Breast epithelium (tissue), 4 donors: ENCODE measurements at regions not wholly inside any gene's neighbourhood (a gene's known extent, or its start where the extent isn't known, plus 50 kb on each side); places are given as distances from the start of the nearest gene placed in this dataset.

Experiments used
- DNase-seq, 2 donors: peaks; one replicate each; pipeline ENCODE4 v3.0.0-alpha.2; 2019; ENCODE audit warnings: low spot score in 2 of 2
- H3K27ac ChIP-seq, 2 donors: fragments of 200-600 bp; sonication (generic) in 1 of 2; one replicate each; pipeline ENCODE4 v1.5.1; 2016 to 2019; ENCODE audit warnings: mild to moderate bottlenecking in 1 of 2
- H3K27me3 ChIP-seq, 2 donors: fragments of 200-600 bp; sonication (generic) in 1 of 2; one replicate each; pipeline versions ENCODE4 v1.5.1 to v1.6.0; 2017 to 2019; ENCODE audit warnings: control low read depth in 1 of 2, mild to moderate bottlenecking in 1 of 2
- H3K36me3 ChIP-seq: fragments of 200-600 bp; one replicate; pipeline ENCODE4 v1.5.1; 2019
- H3K4me1 ChIP-seq, 2 donors: fragments of 200-600 bp; sonication (generic); one replicate each; pipeline ENCODE4 v1.5.1; 2016 to 2019; ENCODE audit warnings: control low read depth in 1 of 2
- H3K4me3 ChIP-seq, 3 donors: fragments of 200-600 bp; sonication (generic); 1 replicate in 2 of 3; 2 replicates in 1 of 3; pipeline ENCODE4 v1.5.1; 2016 to 2019; ENCODE audit warnings: mild to moderate bottlenecking in 3 of 3, moderate library complexity in 2 of 3
- H3K9me3 ChIP-seq, 2 donors: fragments of 200-600 bp; sonication (generic) in 1 of 2; one replicate each; pipeline ENCODE4 v1.5.1; 2016 to 2019; ENCODE audit warnings: control low read depth in 1 of 2
- CTCF ChIP-seq, 3 donors: fragments of 450-650 bp; IDR thresholded peaks; one replicate each; pipeline ENCODE4 v1.5.1; 2016 to 2017; ENCODE audit warnings: antibody characterized with exemption in 3 of 3, mild to moderate bottlenecking in 3 of 3, moderate library complexity in 3 of 3
- POLR2A ChIP-seq: fragments of 450-650 bp; IDR thresholded peaks from one replicate; pipeline ENCODE4 v1.6.1; 2016; ENCODE audit warnings: antibody characterized with exemption, mild to moderate bottlenecking, moderate library complexity
- POLR2AphosphoS5 ChIP-seq, 3 donors: sonication (generic); formaldehyde crosslinking; IDR thresholded peaks; one replicate each; pipeline ENCODE4 v1.6.1; 2017; ENCODE audit warnings: antibody characterized with exemption in 3 of 3
- intact Hi-C: fragments of 100-400 bp; cut with DNase I; formaldehyde crosslinking; loops from one replicate; pipeline ENCODE4 v1.15.1; 2023; ENCODE audit warnings: low total_unique reads

- TF ChIP-seq POLR2A = no peak
- no peak for TF ChIP-seq CTCF (IDR thresholded peaks at IDR 0.05)
- TF ChIP-seq POLR2AphosphoS5 (IDR thresholded peaks at IDR 0.05) = no peak
- no peaks in the 10 kb centered on the region for H3K4me1 ChIP-seq
- H3K9me3 ChIP-seq = peaks cover 0 to 9% of the 10 kb centered on the region in 2 donors
- H3K27ac ChIP-seq = no peak overlapping the region
- no peaks in the 10 kb centered on the region for H3K36me3 ChIP-seq
- intact Hi-C loops = no loop called here
- H3K4me3 ChIP-seq = no peak overlapping the region
- no peaks in the 10 kb centered on the region for H3K27me3 ChIP-seq
- DNase-seq = no peak
Observed at GRCh38 chr13:79079351-79079839, 326.7 kb downstream of the RBM26 start.

- Histone ChIP-seq H3K4me1 (no peaks in the 10 kb centered on the region), H3K36me3 (no peaks in the 10 kb centered on the region), H3K9me3 (peaks cover 0 to 4% of the 10 kb centered on the region in 2 donors), H3K27me3 (no peaks in the 10 kb centered on the region), H3K4me3 (no peak overlapping the region), H3K27ac (no peak overlapping the region)
- TF ChIP-seq CTCF (IDR thresholded peaks at IDR 0.05) (no peak), POLR2A (no peak), POLR2AphosphoS5 (IDR thresholded peaks at IDR 0.05) (no peak)
- intact Hi-C loops = no loop called here
- no peak for DNase-seq
Observed at GRCh38 chr13:79075703-79076102, 330.4 kb downstream of the RBM26 start.

GRCh38 chr13:79070343-79070974 is 335.6 kb downstream of the RBM26 start:
- no peak overlapping the region for H3K4me3 ChIP-seq
- TF ChIP-seq CTCF (IDR thresholded peaks at IDR 0.05) (no peak), POLR2AphosphoS5 (IDR thresholded peaks at IDR 0.05) (no peak), POLR2A (no peak)
- intact Hi-C loops = no loop called here
- H3K4me1 ChIP-seq = no peaks in the 10 kb centered on the region
- no peaks in the 10 kb centered on the region for H3K9me3 ChIP-seq
- no peak overlapping the region for H3K27ac ChIP-seq
- no peaks in the 10 kb centered on the region for H3K36me3 ChIP-seq
- no peaks in the 10 kb centered on the region for H3K27me3 ChIP-seq
- DNase-seq = no peak

- no peaks in the 10 kb centered on the region for H3K27me3 ChIP-seq
- no peak overlapping the region for H3K27ac ChIP-seq
- no peak for TF ChIP-seq POLR2A
- no peak for TF ChIP-seq CTCF (IDR thresholded peaks at IDR 0.05)
- TF ChIP-seq POLR2AphosphoS5 (IDR thresholded peaks at IDR 0.05) = no peak
- intact Hi-C loops = no loop called here
- no peak for DNase-seq
- H3K4me1 ChIP-seq = no peaks in the 10 kb centered on the region
- H3K4me3 ChIP-seq = no peak overlapping the region
- H3K9me3 ChIP-seq = no peaks in the 10 kb centered on the region
- H3K36me3 ChIP-seq = no peaks in the 10 kb centered on the region
Observed at GRCh38 chr13:79062291-79062690, 343.8 kb downstream of the RBM26 start.

- DNase-seq = no peak
Observed at GRCh38 chr13:79060216-79060615, 345.8 kb downstream of the RBM26 start.

More at GRCh38 chr13:79060216-79060615, 345.8 kb downstream of the RBM26 start:
- intact Hi-C loops = no loop called here
- Histone ChIP-seq H3K27me3 (no peaks in the 10 kb centered on the region), H3K27ac (no peak overlapping the region), H3K4me1 (no peaks in the 10 kb centered on the region), H3K36me3 (no peaks in the 10 kb centered on the region), H3K9me3 (no peaks in the 10 kb centered on the region), H3K4me3 (no peak overlapping the region)
- TF ChIP-seq POLR2A (no peak), POLR2AphosphoS5 (IDR thresholded peaks at IDR 0.05) (no peak), CTCF (IDR thresholded peaks at IDR 0.05) (no peak)
